Sigmoid colon (tissue), 4 donors: ENCODE measurements at regions not wholly inside any gene's neighbourhood (a gene's known extent, or its start where the extent isn't known, plus 50 kb on each side); places are given as distances from the start of the nearest gene placed in this dataset.

Experiments
- CTCF ChIP-seq, 4 experiments: fragments of 450-650 bp in 3 of 4; fragments of 200-600 bp in 1 of 4; IDR thresholded peaks; one replicate each; pipeline ENCODE4 v1.5.1; 2016 to 2019; ENCODE audit warnings: antibody characterized with exemption in 4 of 4, mild to moderate bottlenecking in 3 of 4, moderate library complexity in 2 of 4
- EP300 ChIP-seq, 4 donors: sonication (generic); formaldehyde crosslinking; IDR thresholded peaks; one replicate each; pipeline ENCODE4 v1.6.1; 2017; ENCODE audit warnings: antibody characterized with exemption in 4 of 4
- POLR2A ChIP-seq, 2 donors: fragments of 450-650 bp; IDR thresholded peaks; one replicate each; pipeline ENCODE4 v1.6.1; 2016; ENCODE audit warnings: antibody characterized with exemption in 2 of 2, mild to moderate bottlenecking in 2 of 2, moderate library complexity in 2 of 2
- POLR2AphosphoS5 ChIP-seq, 4 donors: sonication (generic); formaldehyde crosslinking; IDR thresholded peaks; one replicate each; pipeline ENCODE4 v1.6.1; 2017; ENCODE audit warnings: antibody characterized with exemption in 4 of 4

GRCh38 chrX:46072372-46072771 is 472.8 kb downstream of the ZNF674 start:
- TF ChIP-seq CTCF (IDR thresholded peaks at IDR 0.05) (no peak), POLR2AphosphoS5 (IDR thresholded peaks at IDR 0.05) (no peak), POLR2A (IDR thresholded peaks at IDR 0.05) (no peak), EP300 (IDR thresholded peaks at IDR 0.05) (no peak)
